ENCODE measurements at regions not wholly inside any gene's neighbourhood (a gene's known extent, or its start where the extent isn't known, plus 50 kb on each side); places are given as distances from the start of the nearest gene placed in this dataset.
"Not testable (repeated sequence)": the region's sequence is repeated elsewhere in the genome, so short reads cannot be mapped to it uniquely, and the experiment has no call there.

GRCh38 chr2:242085024-242085674 lies 215.6 kb downstream of the RTP5 start:
- Histone ChIP-seq H3K4me1 (peaks cover 0 to 32% (median 0%) of the 10 kb centered on the region in 4 donors), H3K27ac (peak overlapping the region in 1 of 4 donors; percentile 89)
- H3K9me3 ChIP-seq; H3K27me3 ChIP-seq; H3K4me3 ChIP-seq; H3K36me3 ChIP-seq; DNase-seq (ENCODE audit: low spot score in 2 of 2): not testable (repeated sequence)
- 49 to 82% methylated on average over 4 to 7 of the region's 14 CpGs for WGBS, 2 donors

GRCh38 chr2:242085941-242086621 lies 216.6 kb downstream of the RTP5 start:
- DNase-seq (ENCODE audit: low spot score in 2 of 2): peak in 1 of 2 donors; percentile 37
- WGBS, 2 donors: 39 to 41% methylated on average over 6 of the region's 6 CpGs

GRCh38 chr2:242088044-242088443 lies 218.5 kb downstream of the RTP5 start:
- not testable (repeated sequence) for DNase-seq (ENCODE audit: low spot score in 2 of 2); H3K27me3 ChIP-seq; H3K36me3 ChIP-seq; H3K9me3 ChIP-seq
- WGBS, 2 donors: 0 to 3% methylated on average over 1 to 5 of the region's 37 CpGs
- H3K4me1 ChIP-seq: peaks cover 0 to 42% (median 0%) of the 10 kb centered on the region in 4 donors
- H3K4me3 ChIP-seq: peak overlapping the region; percentile 69 to 99 (median 90)
- H3K27ac ChIP-seq: peak overlapping the region in 3 of 4 donors; percentile 67 to 89 (median 88)

More at GRCh38 chr2:242085941-242086621, 216.6 kb downstream of the RTP5 start:
- H3K36me3 ChIP-seq: no peaks in the 10 kb centered on the region
- H3K4me1 ChIP-seq: peaks cover 0 to 35% (median 0%) of the 10 kb centered on the region in 4 donors
- no peaks in the 10 kb centered on the region for H3K27me3 ChIP-seq
- no peaks in the 10 kb centered on the region for H3K9me3 ChIP-seq
- H3K4me3 ChIP-seq: no peak overlapping the region
- H3K27ac ChIP-seq: peak overlapping the region; percentile 47 to 89 (median 60)
- TF ChIP-seq EP300 (IDR thresholded peaks at IDR 0.05) (peak in 1 of 2 donors; percentile 44), POLR2A (IDR thresholded peaks at IDR 0.05) (no peak), CTCF (IDR thresholded peaks at IDR 0.05) (no peak)

GRCh38 chr2:242088471-242089212 lies 219.1 kb downstream of the RTP5 start:
- Histone ChIP-seq H3K4me1 (peaks cover 0 to 42% (median 0%) of the 10 kb centered on the region in 4 donors), H3K27me3 (no peaks in the 10 kb centered on the region), H3K9me3 (no peaks in the 10 kb centered on the region), H3K36me3 (no peaks in the 10 kb centered on the region), H3K4me3 (peak overlapping the region; percentile 69 to 99 (median 90)), H3K27ac (peak overlapping the region; percentile 66 to 89 (median 82))
- peak; percentile 81 to 85 for DNase-seq (ENCODE audit: low spot score in 2 of 2)
- WGBS, 2 donors: 1% methylated on average over 32 of the region's 103 CpGs; no CpG with 5 or more reads in 1 of the 2 donors
- TF ChIP-seq POLR2A (IDR thresholded peaks at IDR 0.05) (peak; percentile 52 to 72), CTCF (IDR thresholded peaks at IDR 0.05) (no peak)

GRCh38 chr2:242089213-242089549 lies 219.7 kb downstream of the RTP5 start:
- H3K4me1 ChIP-seq: peaks cover 0 to 42% (median 0%) of the 10 kb centered on the region in 4 donors
- WGBS, 2 donors: 0% methylated on average over 8 of the region's 20 CpGs; no CpG with 5 or more reads in 1 of the 2 donors
- H3K27me3 ChIP-seq; DNase-seq (ENCODE audit: low spot score in 2 of 2); H3K9me3 ChIP-seq; H3K36me3 ChIP-seq: not testable (repeated sequence)
- peak overlapping the region in 3 of 4 donors; percentile 77 to 88 (median 81) for H3K27ac ChIP-seq
- H3K4me3 ChIP-seq: peak overlapping the region; percentile 69 to 99 (median 90)

GRCh38 chr2:242097278-242097677 lies 227.7 kb downstream of the RTP5 start:
- H3K27me3 ChIP-seq; H3K4me3 ChIP-seq; DNase-seq (ENCODE audit: low spot score in 2 of 2); H3K9me3 ChIP-seq; H3K4me1 ChIP-seq; H3K27ac ChIP-seq: not testable (repeated sequence)
- 93 to 96% methylated on average over 1 of the region's 1 CpG for WGBS, 2 donors
- H3K36me3 ChIP-seq: peaks cover 0 to 39% (median 0%) of the 10 kb centered on the region in 3 donors

GRCh38 chr2:242098034-242098433 lies 228.5 kb downstream of the RTP5 start:
- TF ChIP-seq POLR2A (IDR thresholded peaks at IDR 0.05) (no peak), CTCF (IDR thresholded peaks at IDR 0.05) (no peak), EP300 (IDR thresholded peaks at IDR 0.05) (no peak)
- no peak overlapping the region for H3K4me3 ChIP-seq
- no peaks in the 10 kb centered on the region for H3K27me3 ChIP-seq
- DNase-seq (ENCODE audit: low spot score in 2 of 2): no peak
- peaks cover 0 to 6% (median 0%) of the 10 kb centered on the region in 4 donors for H3K4me1 ChIP-seq
- 80 to 88% methylated on average over 1 of the region's 1 CpG for WGBS, 2 donors
- H3K9me3 ChIP-seq: no peaks in the 10 kb centered on the region
- no peak overlapping the region for H3K27ac ChIP-seq
- H3K36me3 ChIP-seq: peaks cover 0 to 39% (median 0%) of the 10 kb centered on the region in 3 donors
